ENCODE measurements at regions not wholly inside any gene's neighbourhood (a gene's known extent, or its start where the extent isn't known, plus 50 kb on each side); places are given as distances from the start of the nearest gene placed in this dataset.
"Not testable (repeated sequence)": the region's sequence is repeated elsewhere in the genome, so short reads cannot be mapped to it uniquely, and the experiment has no call there.

- H3K9me3 Mint-ChIP-seq; H3K27ac Mint-ChIP-seq; DNase-seq; H3K27me3 Mint-ChIP-seq; H3K4me1 Mint-ChIP-seq (ENCODE audit: low read depth in 2 of 2); ATAC-seq (replicated peaks); H3K4me3 Mint-ChIP-seq: not testable (repeated sequence)
- peaks cover 61% of the 10 kb centered on the region for H3K36me3 Mint-ChIP-seq (ENCODE audit: insufficient read depth)
These were observed 58.4 kb upstream of the TNK2 start for GRCh38 chr3:195966563-195967386.

GRCh38 chr3:195965217-195965616 lies 56.9 kb upstream of the TNK2 start:
- H3K4me1 Mint-ChIP-seq (ENCODE audit: low read depth in 2 of 2); H3K4me3 Mint-ChIP-seq; ATAC-seq (replicated peaks); H3K27me3 Mint-ChIP-seq; DNase-seq; H3K9me3 Mint-ChIP-seq: not testable (repeated sequence)
- peaks cover 52% of the 10 kb centered on the region for H3K36me3 Mint-ChIP-seq (ENCODE audit: insufficient read depth)
- H3K27ac Mint-ChIP-seq = peak overlapping the region in 1 of 2 donors; percentile 38

- not testable (repeated sequence) for H3K4me3 Mint-ChIP-seq; H3K27me3 Mint-ChIP-seq; H3K4me1 Mint-ChIP-seq (ENCODE audit: low read depth in 2 of 2); H3K9me3 Mint-ChIP-seq; DNase-seq; ATAC-seq (replicated peaks)
- Mint-ChIP-seq H3K27ac (peak overlapping the region in 1 of 2 donors; percentile 62), H3K36me3 (ENCODE audit: insufficient read depth) (peaks cover 52% of the 10 kb centered on the region)
These were observed 56.2 kb upstream of the TNK2 start for GRCh38 chr3:195964318-195965107.

GRCh38 chr3:195962222-195962621 lies 53.9 kb upstream of the TNK2 start:
- H3K9me3 Mint-ChIP-seq; H3K4me3 Mint-ChIP-seq; H3K27ac Mint-ChIP-seq; DNase-seq; H3K27me3 Mint-ChIP-seq; H3K4me1 Mint-ChIP-seq (ENCODE audit: low read depth in 2 of 2); ATAC-seq (replicated peaks): not testable (repeated sequence)
- H3K36me3 Mint-ChIP-seq (ENCODE audit: insufficient read depth) = peaks cover 54% of the 10 kb centered on the region

GRCh38 chr3:195960971-195961775 lies 52.8 kb upstream of the TNK2 start:
- not testable (repeated sequence) for H3K9me3 Mint-ChIP-seq; H3K4me3 Mint-ChIP-seq; H3K4me1 Mint-ChIP-seq (ENCODE audit: low read depth in 2 of 2); H3K27me3 Mint-ChIP-seq; H3K27ac Mint-ChIP-seq; ATAC-seq (replicated peaks); DNase-seq
- H3K36me3 Mint-ChIP-seq (ENCODE audit: insufficient read depth) = peaks cover 51% of the 10 kb centered on the region

GRCh38 chr3:195960164-195960563 lies 51.8 kb upstream of the TNK2 start:
- Mint-ChIP-seq H3K4me1 (ENCODE audit: low read depth in 2 of 2) (peaks cover 8 to 11% of the 10 kb centered on the region in 2 donors), H3K36me3 (ENCODE audit: insufficient read depth) (peaks cover 45% of the 10 kb centered on the region)
- not testable (repeated sequence) for H3K9me3 Mint-ChIP-seq; ATAC-seq (replicated peaks); H3K27ac Mint-ChIP-seq; H3K27me3 Mint-ChIP-seq; DNase-seq; H3K4me3 Mint-ChIP-seq

- ATAC-seq (replicated peaks) = not testable (repeated sequence)
- H3K36me3 Mint-ChIP-seq (ENCODE audit: insufficient read depth) = peaks cover 43% of the 10 kb centered on the region
These were observed 51.2 kb upstream of the TNK2 start for GRCh38 chr3:195959367-195960157.

GRCh38 chr3:195958736-195959135 lies 50.4 kb upstream of the TNK2 start:
- not testable (repeated sequence) for H3K4me3 Mint-ChIP-seq
- H3K4me1 Mint-ChIP-seq (ENCODE audit: low read depth in 2 of 2) = peaks cover 8 to 11% of the 10 kb centered on the region in 2 donors

More at GRCh38 chr3:195959367-195960157, 51.2 kb upstream of the TNK2 start:
- H3K27me3 Mint-ChIP-seq, H3K4me3 Mint-ChIP-seq, DNase-seq, H3K9me3 Mint-ChIP-seq: not testable (repeated sequence)
- Mint-ChIP-seq H3K4me1 (ENCODE audit: low read depth in 2 of 2) (peaks cover 8 to 11% of the 10 kb centered on the region in 2 donors), H3K27ac (peak overlapping the region in 1 of 2 donors; percentile 17)

More at GRCh38 chr3:195958736-195959135, 50.4 kb upstream of the TNK2 start:
- Mint-ChIP-seq H3K27ac (peak overlapping the region in 1 of 2 donors; percentile 17), H3K36me3 (ENCODE audit: insufficient read depth) (peaks cover 36% of the 10 kb centered on the region)
- not testable (repeated sequence) for H3K27me3 Mint-ChIP-seq; DNase-seq; H3K9me3 Mint-ChIP-seq; ATAC-seq (replicated peaks)

Measured in effector memory CD8-positive, alpha-beta T cell (primary cell).